ENCODE measurements at regions not wholly inside any gene's neighbourhood (a gene's known extent, or its start where the extent isn't known, plus 50 kb on each side); places are given as distances from the start of the nearest gene placed in this dataset.

DNA sequence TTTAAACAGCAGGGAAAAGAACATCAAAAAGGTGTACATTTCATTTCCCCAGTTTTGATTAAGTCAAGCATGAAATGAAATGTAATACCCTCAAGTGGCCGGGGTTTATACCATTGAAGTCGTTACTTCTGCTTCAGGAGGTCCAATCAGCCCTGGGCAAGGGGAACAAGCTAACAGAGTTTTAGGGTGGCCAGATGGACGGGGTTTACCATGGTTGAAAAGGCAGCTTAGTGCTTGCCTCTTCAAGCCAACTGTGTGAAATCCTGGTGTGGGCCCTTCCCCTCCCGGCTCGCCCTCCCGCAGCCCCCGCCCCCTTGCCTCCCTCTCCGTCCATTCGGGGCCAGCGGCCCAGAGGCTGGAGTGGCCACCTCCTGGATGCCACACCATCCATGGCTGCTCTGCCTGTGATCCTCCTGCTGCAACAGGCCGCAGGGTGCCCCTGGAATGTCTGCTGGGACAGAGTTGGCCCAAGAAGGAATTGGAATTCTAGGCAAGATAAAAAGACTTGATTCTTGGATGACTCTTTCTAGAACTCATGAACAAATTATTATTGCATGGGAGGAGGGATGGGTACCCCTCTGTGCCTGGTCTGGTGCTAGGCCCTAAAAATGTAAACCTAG is 296.2 kb upstream of the IRX3 start:
- Histone ChIP-seq H3K27me3 (ENCODE audit: insufficient read depth, low read depth, low read length) (peaks cover 92% of the 10 kb centered on the region), H3K9me2 (ENCODE audit: insufficient read depth, low read length) (no peaks in the 10 kb centered on the region), H3F3A (ENCODE audit: insufficient read depth, low read length, poor library complexity, severe bottlenecking) (no peaks in the 10 kb centered on the region), H3K27ac (ENCODE audit: low read length) (no peak overlapping the region), H3K4me2 (ENCODE audit: low read length) (no peak overlapping the region), H3K9me3 (ENCODE audit: low read length) (peaks cover 3% of the 10 kb centered on the region), H3K4me3 (ENCODE audit: low read length) (no peak overlapping the region), H2AFZ (ENCODE audit: low read depth, low read length) (no peak overlapping the region), H3K36me3 (ENCODE audit: insufficient read depth, low read length) (no peaks in the 10 kb centered on the region), H3K79me2 (replicated peaks; ENCODE audit: insufficient read depth, low read length) (no peaks in the 10 kb centered on the region), H4K20me1 (ENCODE audit: insufficient read depth) (no peaks in the 10 kb centered on the region), H3K9ac (ENCODE audit: low read length) (no peak overlapping the region)
- no peak for TF ChIP-seq SMC3 (conservative IDR thresholded peaks at IDR 0.05; ENCODE audit: poor library complexity)
- no peak for TF ChIP-seq RAD21 (conservative IDR thresholded peaks at IDR 0.05)
- TF ChIP-seq, protein P1, sequence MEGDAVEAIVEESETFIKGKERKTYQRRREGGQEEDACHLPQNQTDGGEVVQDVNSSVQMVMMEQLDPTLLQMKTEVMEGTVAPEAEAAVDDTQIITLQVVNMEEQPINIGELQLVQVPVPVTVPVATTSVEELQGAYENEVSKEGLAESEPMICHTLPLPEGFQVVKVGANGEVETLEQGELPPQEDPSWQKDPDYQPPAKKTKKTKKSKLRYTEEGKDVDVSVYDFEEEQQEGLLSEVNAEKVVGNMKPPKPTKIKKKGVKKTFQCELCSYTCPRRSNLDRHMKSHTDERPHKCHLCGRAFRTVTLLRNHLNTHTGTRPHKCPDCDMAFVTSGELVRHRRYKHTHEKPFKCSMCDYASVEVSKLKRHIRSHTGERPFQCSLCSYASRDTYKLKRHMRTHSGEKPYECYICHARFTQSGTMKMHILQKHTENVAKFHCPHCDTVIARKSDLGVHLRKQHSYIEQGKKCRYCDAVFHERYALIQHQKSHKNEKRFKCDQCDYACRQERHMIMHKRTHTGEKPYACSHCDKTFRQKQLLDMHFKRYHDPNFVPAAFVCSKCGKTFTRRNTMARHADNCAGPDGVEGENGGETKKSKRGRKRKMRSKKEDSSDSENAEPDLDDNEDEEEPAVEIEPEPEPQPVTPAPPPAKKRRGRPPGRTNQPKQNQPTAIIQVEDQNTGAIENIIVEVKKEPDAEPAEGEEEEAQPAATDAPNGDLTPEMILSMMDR (IDR thresholded peaks at IDR 0.05; ENCODE audit: poor library complexity, severe bottlenecking): no peak
- no peak for TF ChIP-seq EP300 (conservative IDR thresholded peaks at IDR 0.05; ENCODE audit: poor library complexity, severe bottlenecking)
- TF ChIP-seq TAF1 (IDR thresholded peaks at IDR 0.05; ENCODE audit: low read depth): no peak
- no peak for TF ChIP-seq POLR2AphosphoS5 (IDR thresholded peaks at IDR 0.05)
- TF ChIP-seq MXI1 (conservative IDR thresholded peaks at IDR 0.05; ENCODE audit: poor library complexity, severe bottlenecking): no peak

DNA sequence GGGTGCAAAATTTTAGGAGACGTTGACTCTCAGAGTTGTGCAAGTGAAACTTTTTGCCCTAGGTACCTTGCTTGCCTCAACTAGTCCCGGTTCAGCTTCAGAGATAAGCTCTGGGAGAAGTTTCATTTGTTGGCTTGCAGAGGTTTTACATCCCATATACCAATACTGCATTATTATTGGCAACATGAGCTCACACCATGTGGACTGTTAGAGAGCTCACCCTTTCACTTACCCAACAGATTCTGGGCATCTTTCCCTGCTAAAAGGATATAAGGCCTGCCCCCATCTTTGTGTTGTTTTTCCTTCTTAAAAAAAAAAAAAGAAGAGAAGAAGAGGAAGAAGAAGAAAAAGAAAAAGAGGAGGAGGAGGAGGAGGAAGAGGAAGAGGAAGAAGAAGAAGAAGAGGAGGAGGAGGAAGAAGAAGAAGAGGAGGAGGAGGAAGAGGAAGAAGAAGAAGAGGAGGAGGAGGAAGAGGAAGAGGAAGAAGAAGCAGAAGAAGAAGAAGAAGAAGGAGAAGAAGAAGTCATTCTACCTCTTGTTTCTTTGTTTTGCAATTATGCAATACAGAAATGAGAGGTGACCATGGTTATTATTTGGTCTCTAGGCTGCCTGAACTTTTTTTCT is 292.6 kb upstream of the IRX3 start:
- H3F3A ChIP-seq (ENCODE audit: insufficient read depth, low read length, poor library complexity, severe bottlenecking): no peaks in the 10 kb centered on the region
- H3K9me2 ChIP-seq (ENCODE audit: insufficient read depth, low read length): no peaks in the 10 kb centered on the region
- no peak overlapping the region for H3K4me2 ChIP-seq (ENCODE audit: low read length)
- H3K9me3 ChIP-seq (ENCODE audit: low read length): peaks cover 3% of the 10 kb centered on the region
- H3K4me3 ChIP-seq (ENCODE audit: low read length): no peak overlapping the region
- no peak overlapping the region for H3K9ac ChIP-seq (ENCODE audit: low read length)
- no peaks in the 10 kb centered on the region for H3K36me3 ChIP-seq (ENCODE audit: insufficient read depth, low read length)
- H2AFZ ChIP-seq (ENCODE audit: low read depth, low read length): no peak overlapping the region
- TF ChIP-seq, protein P2, sequence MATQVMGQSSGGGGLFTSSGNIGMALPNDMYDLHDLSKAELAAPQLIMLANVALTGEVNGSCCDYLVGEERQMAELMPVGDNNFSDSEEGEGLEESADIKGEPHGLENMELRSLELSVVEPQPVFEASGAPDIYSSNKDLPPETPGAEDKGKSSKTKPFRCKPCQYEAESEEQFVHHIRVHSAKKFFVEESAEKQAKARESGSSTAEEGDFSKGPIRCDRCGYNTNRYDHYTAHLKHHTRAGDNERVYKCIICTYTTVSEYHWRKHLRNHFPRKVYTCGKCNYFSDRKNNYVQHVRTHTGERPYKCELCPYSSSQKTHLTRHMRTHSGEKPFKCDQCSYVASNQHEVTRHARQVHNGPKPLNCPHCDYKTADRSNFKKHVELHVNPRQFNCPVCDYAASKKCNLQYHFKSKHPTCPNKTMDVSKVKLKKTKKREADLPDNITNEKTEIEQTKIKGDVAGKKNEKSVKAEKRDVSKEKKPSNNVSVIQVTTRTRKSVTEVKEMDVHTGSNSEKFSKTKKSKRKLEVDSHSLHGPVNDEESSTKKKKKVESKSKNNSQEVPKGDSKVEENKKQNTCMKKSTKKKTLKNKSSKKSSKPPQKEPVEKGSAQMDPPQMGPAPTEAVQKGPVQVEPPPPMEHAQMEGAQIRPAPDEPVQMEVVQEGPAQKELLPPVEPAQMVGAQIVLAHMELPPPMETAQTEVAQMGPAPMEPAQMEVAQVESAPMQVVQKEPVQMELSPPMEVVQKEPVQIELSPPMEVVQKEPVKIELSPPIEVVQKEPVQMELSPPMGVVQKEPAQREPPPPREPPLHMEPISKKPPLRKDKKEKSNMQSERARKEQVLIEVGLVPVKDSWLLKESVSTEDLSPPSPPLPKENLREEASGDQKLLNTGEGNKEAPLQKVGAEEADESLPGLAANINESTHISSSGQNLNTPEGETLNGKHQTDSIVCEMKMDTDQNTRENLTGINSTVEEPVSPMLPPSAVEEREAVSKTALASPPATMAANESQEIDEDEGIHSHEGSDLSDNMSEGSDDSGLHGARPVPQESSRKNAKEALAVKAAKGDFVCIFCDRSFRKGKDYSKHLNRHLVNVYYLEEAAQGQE (IDR thresholded peaks at IDR 0.05; ENCODE audit: borderline replicate concordance): no peak
- TF ChIP-seq EP300 (conservative IDR thresholded peaks at IDR 0.05; ENCODE audit: poor library complexity, severe bottlenecking): no peak
- no peak for TF ChIP-seq SMC3 (conservative IDR thresholded peaks at IDR 0.05; ENCODE audit: poor library complexity)
- TF ChIP-seq TAF1 (IDR thresholded peaks at IDR 0.05; ENCODE audit: low read depth): no peak
- TF ChIP-seq, protein P1 (IDR thresholded peaks at IDR 0.05; ENCODE audit: poor library complexity, severe bottlenecking): no peak
- TF ChIP-seq POLR2AphosphoS5 (IDR thresholded peaks at IDR 0.05): no peak
- H3K27ac ChIP-seq (ENCODE audit: low read length): no peak overlapping the region
- H4K20me1 ChIP-seq (ENCODE audit: insufficient read depth): no peaks in the 10 kb centered on the region
- H3K79me2 ChIP-seq (replicated peaks; ENCODE audit: insufficient read depth, low read length): no peaks in the 10 kb centered on the region
- H3K27me3 ChIP-seq (ENCODE audit: insufficient read depth, low read depth, low read length): peaks cover 92% of the 10 kb centered on the region
